ENCODE measurements at regions not wholly inside any gene's neighbourhood (a gene's known extent, or its start where the extent isn't known, plus 50 kb on each side); places are given as distances from the start of the nearest gene placed in this dataset.

DNA sequence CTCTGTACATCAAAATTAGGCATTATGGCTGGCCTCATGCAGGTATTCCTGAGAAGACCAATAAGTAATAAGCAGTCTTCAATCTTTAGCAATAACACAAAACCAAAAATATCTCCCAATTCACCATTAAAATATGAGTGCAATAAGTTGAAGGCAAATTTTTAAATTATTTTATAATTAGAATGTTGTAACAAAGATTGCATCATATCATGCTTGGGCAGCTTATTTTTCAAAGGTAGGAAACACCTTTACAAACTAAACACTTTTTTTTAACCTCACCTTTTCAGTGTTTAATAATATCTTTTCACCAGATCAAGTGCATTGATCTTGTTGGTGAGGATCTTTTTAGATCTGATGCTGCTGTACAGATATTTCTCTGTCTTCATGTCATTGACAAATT, 592.9 kb upstream of the PITX2 start:
- Histone ChIP-seq H3K27me3 (ENCODE audit: insufficient read depth, low read depth, severe bottlenecking) (no peaks in the 10 kb centered on the region), H3K27ac (no peak overlapping the region)
- TF ChIP-seq, protein P1, sequence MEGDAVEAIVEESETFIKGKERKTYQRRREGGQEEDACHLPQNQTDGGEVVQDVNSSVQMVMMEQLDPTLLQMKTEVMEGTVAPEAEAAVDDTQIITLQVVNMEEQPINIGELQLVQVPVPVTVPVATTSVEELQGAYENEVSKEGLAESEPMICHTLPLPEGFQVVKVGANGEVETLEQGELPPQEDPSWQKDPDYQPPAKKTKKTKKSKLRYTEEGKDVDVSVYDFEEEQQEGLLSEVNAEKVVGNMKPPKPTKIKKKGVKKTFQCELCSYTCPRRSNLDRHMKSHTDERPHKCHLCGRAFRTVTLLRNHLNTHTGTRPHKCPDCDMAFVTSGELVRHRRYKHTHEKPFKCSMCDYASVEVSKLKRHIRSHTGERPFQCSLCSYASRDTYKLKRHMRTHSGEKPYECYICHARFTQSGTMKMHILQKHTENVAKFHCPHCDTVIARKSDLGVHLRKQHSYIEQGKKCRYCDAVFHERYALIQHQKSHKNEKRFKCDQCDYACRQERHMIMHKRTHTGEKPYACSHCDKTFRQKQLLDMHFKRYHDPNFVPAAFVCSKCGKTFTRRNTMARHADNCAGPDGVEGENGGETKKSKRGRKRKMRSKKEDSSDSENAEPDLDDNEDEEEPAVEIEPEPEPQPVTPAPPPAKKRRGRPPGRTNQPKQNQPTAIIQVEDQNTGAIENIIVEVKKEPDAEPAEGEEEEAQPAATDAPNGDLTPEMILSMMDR (IDR thresholded peaks at IDR 0.05; ENCODE audit: low read depth, low read length): no peak

DNA sequence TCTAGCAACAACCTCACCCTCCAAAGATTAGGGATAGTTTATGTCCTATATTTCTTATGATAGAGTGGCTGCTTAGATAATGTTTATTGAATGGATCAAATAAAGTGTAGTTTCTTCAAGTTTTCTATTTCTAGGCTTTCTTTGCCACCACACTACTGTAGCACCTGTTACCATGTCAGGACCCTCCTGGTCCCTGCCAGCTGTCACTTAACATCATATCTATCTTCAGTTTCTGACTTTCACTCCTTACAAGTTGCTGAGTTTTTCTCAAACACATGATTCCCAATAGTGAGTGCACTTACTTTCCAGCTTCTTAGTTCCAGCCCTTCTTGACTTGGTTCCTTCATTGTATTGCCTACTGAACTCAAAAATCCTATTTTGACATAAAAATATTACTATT, 593.9 kb upstream of the PITX2 start:
- DNase-seq: no peak
- no peak overlapping the region for H3K4me3 ChIP-seq (ENCODE audit: low read depth, low read length)
- H3K36me3 ChIP-seq: no peaks in the 10 kb centered on the region
- H3K27me3 ChIP-seq (ENCODE audit: insufficient read depth, low read depth, severe bottlenecking): no peaks in the 10 kb centered on the region
- no peaks in the 10 kb centered on the region for H3K9me3 ChIP-seq (ENCODE audit: severe bottlenecking)
- H3K27ac ChIP-seq: no peak overlapping the region
- TF ChIP-seq, protein P1 (IDR thresholded peaks at IDR 0.05; ENCODE audit: low read depth, low read length): no peak

More for the DNA sequence above, 592.9 kb upstream of the PITX2 start:
- no peaks in the 10 kb centered on the region for H3K9me3 ChIP-seq (ENCODE audit: severe bottlenecking)
- no peaks in the 10 kb centered on the region for H3K36me3 ChIP-seq
- DNase-seq: no peak
- H3K4me3 ChIP-seq (ENCODE audit: low read depth, low read length): no peak overlapping the region

DNA sequence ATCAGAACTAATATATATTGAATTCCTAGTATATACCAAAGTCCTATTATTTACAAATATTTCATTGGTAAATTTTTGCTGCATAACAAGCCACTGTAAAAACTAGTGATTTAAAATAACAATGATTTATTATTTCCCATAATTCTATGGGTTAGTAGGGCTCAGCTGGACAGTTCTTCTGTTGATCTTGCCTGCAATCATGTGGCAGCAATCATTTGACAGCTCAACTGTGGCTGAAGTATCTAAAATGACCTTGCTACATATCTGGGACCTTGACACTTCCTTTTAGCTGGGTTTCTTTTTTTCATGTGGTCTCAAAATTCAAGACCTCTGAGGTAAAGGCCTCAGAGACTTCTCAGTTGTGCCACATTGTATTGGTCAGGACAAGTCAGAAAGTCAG, 598.5 kb upstream of the PITX2 start:
- no peak for DNase-seq
- TF ChIP-seq, protein P1 (IDR thresholded peaks at IDR 0.05; ENCODE audit: low read depth, low read length): no peak
- Histone ChIP-seq H3K9me3 (ENCODE audit: severe bottlenecking) (no peaks in the 10 kb centered on the region), H3K36me3 (no peaks in the 10 kb centered on the region), H3K27me3 (ENCODE audit: insufficient read depth, low read depth, severe bottlenecking) (no peaks in the 10 kb centered on the region), H3K4me3 (ENCODE audit: low read depth, low read length) (no peak overlapping the region), H3K27ac (no peak overlapping the region)

DNA sequence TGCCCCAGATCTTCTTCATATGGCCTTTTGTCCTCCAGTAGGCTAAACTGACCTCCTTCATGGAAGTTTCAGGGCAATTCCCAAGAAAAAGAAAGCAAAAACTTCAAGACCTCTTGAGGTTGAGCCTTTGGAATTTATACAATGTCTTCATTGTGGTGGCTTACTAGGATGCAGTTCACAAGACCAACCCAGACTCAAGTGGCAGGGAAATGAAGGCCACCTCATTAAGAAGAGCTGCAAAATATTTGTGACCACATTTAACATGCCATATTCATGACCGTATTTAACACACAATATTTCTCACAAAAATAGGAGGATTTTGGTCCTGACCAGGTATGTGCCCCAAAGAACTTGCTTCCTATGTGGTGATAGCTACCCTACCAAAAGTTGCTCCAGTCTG, 605.5 kb upstream of the PITX2 start:
- Histone ChIP-seq H3K27ac (no peak overlapping the region), H3K36me3 (no peaks in the 10 kb centered on the region), H3K27me3 (ENCODE audit: insufficient read depth, low read depth, severe bottlenecking) (no peaks in the 10 kb centered on the region), H3K9me3 (ENCODE audit: severe bottlenecking) (no peaks in the 10 kb centered on the region), H3K4me3 (ENCODE audit: low read depth, low read length) (no peak overlapping the region)
- TF ChIP-seq, protein P1 (IDR thresholded peaks at IDR 0.05; ENCODE audit: low read depth, low read length): no peak
- DNase-seq: no peak

DNA sequence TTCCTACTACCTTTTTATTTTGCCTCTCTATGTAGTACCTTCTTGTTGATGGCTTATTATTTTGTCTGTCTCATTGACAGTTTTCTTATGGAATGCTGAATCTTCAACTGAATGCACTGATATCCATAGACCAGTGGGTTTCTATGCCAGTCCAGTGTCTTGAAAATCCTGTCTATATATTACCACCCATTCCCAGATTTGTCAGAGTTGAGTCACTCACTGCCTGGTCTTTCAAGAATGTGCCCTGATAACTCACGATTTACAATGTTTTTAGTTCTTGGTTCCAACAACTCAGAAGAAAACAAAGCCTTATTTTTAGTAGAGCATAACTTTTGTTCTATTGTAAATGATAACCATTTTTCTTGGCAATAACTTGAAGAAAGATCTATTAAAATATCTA, 606.0 kb upstream of the PITX2 start:
- H3K4me3 ChIP-seq (ENCODE audit: low read depth, low read length): no peak overlapping the region
- H3K27me3 ChIP-seq (ENCODE audit: insufficient read depth, low read depth, severe bottlenecking): no peaks in the 10 kb centered on the region
- no peak for DNase-seq
- TF ChIP-seq, protein P1 (IDR thresholded peaks at IDR 0.05; ENCODE audit: low read depth, low read length): no peak
- no peaks in the 10 kb centered on the region for H3K36me3 ChIP-seq
- no peaks in the 10 kb centered on the region for H3K9me3 ChIP-seq (ENCODE audit: severe bottlenecking)
- H3K27ac ChIP-seq: no peak overlapping the region

DNA sequence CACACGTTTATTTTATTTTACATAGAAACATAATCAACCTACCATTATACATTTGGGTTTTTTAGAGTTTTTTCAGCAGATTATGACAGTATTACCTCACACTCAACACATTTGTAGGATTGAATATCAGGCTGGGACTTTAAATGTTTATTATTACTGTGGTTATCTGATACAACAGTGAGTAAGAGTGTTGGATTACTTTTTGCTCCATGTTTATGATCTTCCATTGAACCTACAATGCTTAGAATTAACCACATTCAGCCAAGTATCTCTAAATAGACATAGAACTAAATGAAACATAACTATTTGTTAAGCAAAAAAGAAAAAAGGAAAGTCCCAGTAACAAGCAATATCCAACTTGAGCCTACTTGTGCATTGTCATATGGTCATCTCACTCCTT, 607.4 kb upstream of the PITX2 start:
- Histone ChIP-seq H3K9me3 (ENCODE audit: severe bottlenecking) (no peaks in the 10 kb centered on the region), H3K27me3 (ENCODE audit: insufficient read depth, low read depth, severe bottlenecking) (no peaks in the 10 kb centered on the region), H3K27ac (no peak overlapping the region), H3K4me3 (ENCODE audit: low read depth, low read length) (no peak overlapping the region), H3K36me3 (no peaks in the 10 kb centered on the region)
- TF ChIP-seq, protein P1 (IDR thresholded peaks at IDR 0.05; ENCODE audit: low read depth, low read length): no peak
- no peak for DNase-seq

Measured in WERI-Rb-1 (cell line).